ENCODE measurements at regions not wholly inside any gene's neighbourhood (a gene's known extent, or its start where the extent isn't known, plus 50 kb on each side); places are given as distances from the start of the nearest gene placed in this dataset.

DNA sequence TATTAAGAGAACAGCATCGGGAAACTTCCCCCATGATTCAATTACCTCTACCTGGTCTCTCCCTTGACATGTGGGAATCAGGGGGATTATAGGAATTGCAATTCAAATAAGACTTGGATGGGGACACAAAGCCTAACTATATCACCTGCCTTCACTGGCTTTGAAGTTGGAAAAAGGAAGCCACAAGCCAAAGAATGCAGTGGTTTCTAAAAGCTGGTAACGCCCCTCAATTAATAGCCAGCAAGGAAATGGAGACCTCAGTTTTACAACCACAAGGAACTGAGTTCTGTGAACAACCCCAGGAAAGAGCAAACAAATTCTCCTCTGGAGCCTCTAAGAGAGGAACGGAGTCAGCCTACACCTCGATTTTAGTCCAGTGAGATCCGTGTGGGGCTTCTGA, 244.1 kb downstream of the TFAP2A start:
- intact Hi-C loops (cut with micrococcal nuclease; ENCODE audit: unreplicated experiment): no loop called here
- TF ChIP-seq CTCF (conservative IDR thresholded peaks at IDR 0.05; ENCODE audit: low read depth, low read length): no peak
- TF ChIP-seq EZH2 (IDR thresholded peaks at IDR 0.05; ENCODE audit: borderline replicate concordance, low read depth, low read length, poor library complexity, severe bottlenecking): no peak
- CTCF ChIA-PET: no interaction called here
- POLR2A ChIA-PET (ENCODE audit: low non-redundant PET): no interaction called here
- Histone ChIP-seq H3K36me3 (ENCODE audit: insufficient read depth, low read length, poor library complexity, severe bottlenecking) (no peaks in the 10 kb centered on the region), H3K9me3 (ENCODE audit: low read depth, low read length, poor library complexity, severe bottlenecking) (no peaks in the 10 kb centered on the region), H3K27ac (ENCODE audit: low read depth, low read length, poor library complexity, severe bottlenecking) (no peak overlapping the region), H3K4me1 (ENCODE audit: insufficient read depth, low read length, poor library complexity, severe bottlenecking) (no peaks in the 10 kb centered on the region), H3K4me3 (ENCODE audit: low read depth, low read length, poor library complexity, severe bottlenecking) (no peak overlapping the region), H3K27me3 (replicated peaks; ENCODE audit: insufficient read depth, low read depth, low read length, poor library complexity) (no peaks in the 10 kb centered on the region)
- BruUV-seq (replicated peaks): no TSS peak
- DNase-seq (ENCODE audit: low spot score): no peak

- Histone ChIP-seq H3K36me3 (ENCODE audit: insufficient read depth, low read length, poor library complexity, severe bottlenecking) (no peaks in the 10 kb centered on the region), H3K27me3 (replicated peaks; ENCODE audit: insufficient read depth, low read depth, low read length, poor library complexity) (no peaks in the 10 kb centered on the region), H3K4me1 (ENCODE audit: insufficient read depth, low read length, poor library complexity, severe bottlenecking) (no peaks in the 10 kb centered on the region), H3K9me3 (ENCODE audit: low read depth, low read length, poor library complexity, severe bottlenecking) (no peaks in the 10 kb centered on the region), H3K4me3 (ENCODE audit: low read depth, low read length, poor library complexity, severe bottlenecking) (no peak overlapping the region), H3K27ac (ENCODE audit: low read depth, low read length, poor library complexity, severe bottlenecking) (no peak overlapping the region)
- ChIA-PET POLR2A (ENCODE audit: low non-redundant PET) (no interaction called here), CTCF (no interaction called here)
- TF ChIP-seq CTCF (conservative IDR thresholded peaks at IDR 0.05; ENCODE audit: low read depth, low read length) (no peak), EZH2 (IDR thresholded peaks at IDR 0.05; ENCODE audit: borderline replicate concordance, low read depth, low read length, poor library complexity, severe bottlenecking) (no peak)
- no TSS peak for BruUV-seq (replicated peaks)
- intact Hi-C loops (cut with micrococcal nuclease; ENCODE audit: unreplicated experiment): no loop called here
- no peak for DNase-seq (ENCODE audit: low spot score)
Observed at GRCh38 chr6:10166031-10166430, 248.8 kb downstream of the TFAP2A start.

DNA sequence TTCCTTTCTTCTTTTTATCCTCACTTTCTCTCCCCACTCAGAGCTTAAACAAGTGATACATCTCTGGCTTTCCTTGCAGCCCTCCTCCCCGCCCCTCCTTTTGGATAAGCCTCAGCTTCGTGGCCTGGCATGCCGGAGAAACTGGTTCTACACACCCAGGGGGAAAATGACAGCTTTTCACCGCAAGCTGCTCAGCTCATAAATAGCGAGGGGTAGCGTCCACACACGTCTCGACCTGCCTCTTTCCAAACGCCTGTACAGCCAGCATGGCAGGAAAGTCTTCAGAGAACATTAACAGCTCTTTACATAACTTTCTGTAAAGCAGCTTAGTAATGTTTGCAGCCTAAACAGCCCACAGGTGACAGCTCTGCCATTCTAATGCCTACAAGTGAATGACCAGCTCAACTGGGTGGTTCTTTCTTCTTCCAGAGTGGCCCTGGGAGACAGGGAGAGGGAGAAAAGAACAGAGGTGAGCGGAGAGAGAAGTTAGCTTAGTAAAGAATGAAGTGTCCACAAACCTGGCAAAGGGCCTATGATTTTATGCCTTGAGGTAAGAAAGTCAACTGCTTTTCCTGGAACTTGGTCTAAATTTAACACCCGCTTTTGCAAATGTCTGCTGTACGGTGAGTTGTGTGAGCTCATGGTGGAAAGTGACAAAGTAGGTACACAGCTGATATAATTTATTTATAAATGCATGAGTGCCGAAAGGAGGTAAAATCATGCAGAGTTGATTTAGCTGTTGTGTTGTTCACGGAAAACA, 251.5 kb downstream of the TFAP2A start:
- Histone ChIP-seq H3K36me3 (ENCODE audit: insufficient read depth, low read length, poor library complexity, severe bottlenecking) (no peaks in the 10 kb centered on the region), H3K27ac (ENCODE audit: low read depth, low read length, poor library complexity, severe bottlenecking) (no peak overlapping the region), H3K4me1 (ENCODE audit: insufficient read depth, low read length, poor library complexity, severe bottlenecking) (no peaks in the 10 kb centered on the region), H3K4me3 (ENCODE audit: low read depth, low read length, poor library complexity, severe bottlenecking) (no peak overlapping the region), H3K27me3 (replicated peaks; ENCODE audit: insufficient read depth, low read depth, low read length, poor library complexity) (no peaks in the 10 kb centered on the region), H3K9me3 (ENCODE audit: low read depth, low read length, poor library complexity, severe bottlenecking) (no peaks in the 10 kb centered on the region)
- CTCF ChIA-PET: no interaction called here
- no peak for TF ChIP-seq CTCF (conservative IDR thresholded peaks at IDR 0.05; ENCODE audit: low read depth, low read length)
- TF ChIP-seq EZH2 (IDR thresholded peaks at IDR 0.05; ENCODE audit: borderline replicate concordance, low read depth, low read length, poor library complexity, severe bottlenecking): no peak
- no peak for DNase-seq (ENCODE audit: low spot score)
- intact Hi-C loops (cut with micrococcal nuclease; ENCODE audit: unreplicated experiment): no loop called here
- BruUV-seq (replicated peaks): no TSS peak
- POLR2A ChIA-PET (ENCODE audit: low non-redundant PET): no interaction called here

All from A673 (cell line).